Activated effector memory CD4-positive, alpha-beta T cell treated with anti-CD3 and anti-CD28 coated beads, Interleukin-2, amount 50 U/mL, for 16 hours (primary cell): ENCODE measurements at regions not wholly inside any gene's neighbourhood (a gene's known extent, or its start where the extent isn't known, plus 50 kb on each side); places are given as distances from the start of the nearest gene placed in this dataset.
"Not testable (repeated sequence)": the region's sequence is repeated elsewhere in the genome, so short reads cannot be mapped to it uniquely, and the experiment has no call there.

Source experiments
- DNase-seq: peaks from one replicate; pipeline ENCODE4 v3.0.0-alpha.2; 2020

DNA sequence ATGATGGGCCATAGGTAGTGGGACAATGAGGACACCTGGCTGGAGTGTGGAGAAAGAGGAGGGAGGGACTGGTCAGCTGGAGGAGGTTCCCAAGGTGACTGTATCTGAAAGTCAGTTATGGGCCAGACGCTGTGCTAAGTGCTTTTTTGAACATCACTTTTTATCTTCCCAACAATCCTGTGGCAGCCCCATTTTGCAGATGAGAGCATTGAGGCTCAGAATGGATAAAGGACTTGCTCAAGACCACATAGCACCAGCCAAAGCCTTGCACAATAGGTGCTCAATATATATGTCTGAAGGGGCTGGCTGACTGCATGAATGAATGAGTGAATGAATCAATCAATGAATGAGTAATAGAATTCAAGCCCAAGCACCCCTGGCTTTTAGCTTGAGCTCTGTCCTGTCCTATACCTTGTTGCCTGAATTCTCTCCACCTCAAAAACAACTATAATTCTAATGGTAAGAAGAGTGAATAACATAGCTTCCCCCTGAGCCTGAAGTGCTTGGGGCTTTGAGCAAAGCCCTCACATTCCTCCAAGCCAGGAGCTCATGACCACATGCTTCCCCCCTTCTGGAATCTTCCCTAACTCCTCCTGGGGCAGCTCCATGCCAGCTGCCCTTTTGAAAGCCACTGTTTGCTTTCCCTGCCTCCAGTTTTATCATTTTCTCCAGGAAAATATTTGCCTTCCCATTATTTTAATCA, 150.9 kb downstream of the RPLP1 start:
- DNase-seq: no peak

DNA sequence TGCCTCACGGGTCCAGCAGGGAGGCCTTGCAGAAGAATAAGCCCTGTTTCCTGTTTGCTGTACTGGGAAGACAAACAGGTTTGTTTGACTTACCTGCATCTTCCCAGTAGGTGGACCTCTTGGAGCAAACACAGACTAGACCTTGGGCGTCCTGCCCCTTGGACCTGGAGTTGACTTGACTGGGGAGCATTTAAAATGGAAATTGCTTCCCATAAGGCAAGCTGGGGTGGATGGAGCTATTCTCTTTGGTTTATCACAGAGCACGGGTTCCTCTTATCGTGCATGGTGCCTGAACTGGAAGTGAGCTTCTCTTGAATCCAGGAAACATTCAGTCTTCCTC, 151.4 kb downstream of the RPLP1 start:
- no peak for DNase-seq

DNA sequence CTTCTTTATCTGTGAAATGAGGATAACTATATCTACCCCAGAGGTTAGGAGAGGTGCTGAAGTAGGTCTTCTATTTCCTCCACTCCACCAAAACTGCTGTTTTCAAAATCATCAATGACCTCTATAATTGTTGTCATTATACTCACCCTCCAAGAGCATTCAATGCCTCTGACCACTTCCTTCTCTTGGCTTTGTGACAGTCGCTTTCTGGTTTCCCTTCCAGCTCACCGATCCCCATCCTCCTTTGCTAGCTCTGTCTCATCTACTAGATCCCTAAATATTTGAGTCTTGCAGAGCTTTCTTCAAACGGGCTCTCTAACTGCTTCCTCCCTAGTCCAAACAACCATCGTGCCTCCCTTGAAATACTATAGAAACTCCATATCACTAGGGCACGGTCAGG, 153.5 kb downstream of the RPLP1 start:
- no peak for DNase-seq

DNA sequence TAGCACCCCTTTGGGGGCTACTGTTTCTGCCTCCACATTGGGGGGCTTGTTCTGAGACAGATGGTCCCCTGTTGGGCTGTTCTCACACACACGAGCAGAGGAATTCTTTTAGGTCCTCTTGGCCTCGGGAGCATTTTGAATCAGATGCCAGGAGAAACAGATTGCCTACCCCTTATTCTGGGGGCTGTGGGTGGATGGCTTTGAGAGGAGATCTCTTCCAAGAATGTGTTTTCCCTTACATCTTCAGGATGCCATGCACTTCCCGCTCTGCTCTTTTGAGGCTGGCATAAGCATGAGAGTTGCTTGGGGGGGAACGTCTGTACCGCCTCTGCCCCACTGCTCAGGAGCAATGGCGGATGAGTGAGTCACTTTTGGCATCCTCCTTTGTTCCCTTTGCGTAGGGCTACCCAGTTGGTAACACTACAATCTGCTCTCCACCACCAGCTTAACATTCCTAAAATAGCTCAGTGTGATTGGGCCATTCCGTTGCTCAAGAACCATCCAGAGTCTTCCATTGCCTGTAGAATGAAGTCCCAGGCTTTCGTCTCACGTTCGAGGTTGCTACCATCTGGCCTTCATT, 154.4 kb downstream of the RPLP1 start:
- no peak for DNase-seq

DNA sequence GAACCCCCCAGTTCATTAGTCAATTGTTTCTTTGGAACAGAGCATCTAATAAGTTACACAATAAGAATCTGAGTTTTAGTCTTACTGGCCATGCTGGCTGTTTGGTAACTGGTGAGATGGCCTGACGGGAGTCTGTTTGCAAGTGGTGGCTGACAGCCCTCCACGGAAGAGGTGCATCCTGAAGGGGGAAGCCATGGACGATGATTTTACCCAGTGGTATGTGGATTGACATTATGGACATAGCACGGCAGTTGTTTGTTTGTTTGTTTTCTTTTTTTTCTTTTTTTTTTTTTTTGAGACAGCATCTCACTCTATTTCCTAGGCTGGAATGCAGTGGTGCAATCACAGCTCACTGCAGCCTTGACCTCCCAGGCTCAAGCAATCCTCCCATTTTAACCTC, 156.0 kb downstream of the RPLP1 start:
- no peak for DNase-seq

DNA sequence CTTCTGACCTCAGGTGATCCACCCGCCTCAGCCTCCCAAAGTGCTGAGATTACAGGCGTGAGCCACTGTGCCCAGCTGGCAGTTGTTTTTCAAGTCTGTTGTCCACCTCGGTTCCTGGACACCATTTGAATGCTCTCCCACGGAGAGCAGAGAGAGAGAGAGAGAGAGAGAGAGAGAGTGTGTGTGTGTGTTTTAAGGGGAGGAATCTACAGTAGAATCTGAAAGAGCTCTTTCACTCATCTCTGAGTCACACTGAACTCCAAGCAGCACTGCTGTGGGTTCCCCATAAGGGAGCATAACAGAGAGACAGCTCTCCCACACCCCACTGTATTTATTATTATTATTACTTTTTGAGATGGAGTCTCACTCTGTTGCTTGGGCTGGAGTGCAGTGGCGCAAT, 156.6 kb downstream of the RPLP1 start:
- no peak for DNase-seq

DNA sequence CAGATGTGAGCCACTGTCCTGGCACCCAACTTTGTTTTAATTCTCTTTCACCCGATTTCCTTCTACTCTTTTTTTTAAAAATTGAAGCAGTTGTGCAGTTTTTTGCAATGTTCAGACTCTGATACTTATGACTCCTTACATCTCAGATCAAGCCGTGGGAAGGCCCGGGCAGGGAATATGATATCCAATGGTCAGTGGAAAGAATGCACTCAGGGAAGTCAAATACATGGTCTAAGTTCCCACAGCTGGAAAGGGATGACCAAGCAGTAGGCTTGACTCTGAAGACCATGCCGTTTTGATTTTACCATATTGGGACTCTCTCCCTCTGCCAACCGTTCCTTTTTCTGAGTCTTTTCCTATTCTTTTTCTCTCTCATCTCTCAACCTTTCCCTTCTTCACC, 157.2 kb downstream of the RPLP1 start:
- no peak for DNase-seq

DNA sequence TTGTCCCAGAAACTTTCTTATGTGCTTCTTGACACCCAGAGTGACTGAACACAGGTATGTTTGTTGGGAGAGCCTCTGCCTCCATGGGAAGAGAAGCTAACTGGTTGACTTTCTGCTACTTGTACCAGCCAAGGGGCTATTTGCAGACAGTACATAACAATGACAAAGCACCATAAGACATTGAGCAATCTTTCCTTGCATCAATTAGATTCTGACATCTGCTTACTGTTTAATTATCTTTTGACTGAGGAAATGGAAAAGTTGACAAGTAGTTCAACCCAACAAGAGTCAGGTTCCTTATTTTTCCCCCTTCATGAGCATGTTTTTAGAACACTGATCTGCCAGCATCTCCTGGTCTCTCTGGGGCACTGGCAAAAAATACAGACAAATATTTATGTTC, 157.7 kb downstream of the RPLP1 start:
- no peak for DNase-seq

DNA sequence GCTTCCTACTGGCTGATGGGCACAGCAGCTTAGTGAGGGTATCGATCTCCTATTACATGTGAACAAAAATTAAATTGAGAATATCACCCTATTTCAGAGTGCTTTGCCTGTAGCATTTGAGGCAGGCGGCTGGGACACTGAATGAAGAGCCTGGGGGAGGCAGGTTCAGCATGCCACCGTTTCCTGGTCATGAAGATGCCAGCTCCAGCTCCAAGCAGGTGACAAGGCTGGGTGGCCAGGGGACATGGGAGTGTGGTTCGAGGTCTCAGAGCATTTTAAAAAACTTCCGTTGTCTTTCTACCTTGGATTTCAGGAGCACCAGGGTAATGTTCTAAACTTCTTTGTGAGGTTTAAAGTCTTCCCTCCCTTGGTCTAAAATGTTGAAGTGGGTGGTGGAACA, 158.2 kb downstream of the RPLP1 start:
- DNase-seq: no peak

DNA sequence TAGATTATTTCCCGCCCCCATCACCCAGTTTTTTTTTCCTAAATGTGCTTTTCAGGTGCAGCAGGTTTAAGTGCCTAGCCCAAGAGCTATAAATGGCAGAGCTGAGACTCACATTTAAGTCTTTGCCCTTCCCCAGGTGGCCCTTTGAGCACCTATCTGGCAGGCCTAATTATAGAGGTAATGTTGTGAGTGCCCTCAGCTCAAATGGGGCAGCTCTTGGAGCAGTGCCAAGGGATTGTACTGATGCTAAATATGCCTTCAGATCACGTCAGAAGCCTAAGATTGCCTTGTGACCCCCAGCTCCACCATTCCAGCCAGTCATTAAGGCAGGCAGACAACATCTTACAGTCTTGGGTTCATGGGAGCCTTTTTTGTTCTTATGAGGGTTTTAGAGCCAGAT, 159.5 kb downstream of the RPLP1 start:
- DNase-seq: no peak

DNA sequence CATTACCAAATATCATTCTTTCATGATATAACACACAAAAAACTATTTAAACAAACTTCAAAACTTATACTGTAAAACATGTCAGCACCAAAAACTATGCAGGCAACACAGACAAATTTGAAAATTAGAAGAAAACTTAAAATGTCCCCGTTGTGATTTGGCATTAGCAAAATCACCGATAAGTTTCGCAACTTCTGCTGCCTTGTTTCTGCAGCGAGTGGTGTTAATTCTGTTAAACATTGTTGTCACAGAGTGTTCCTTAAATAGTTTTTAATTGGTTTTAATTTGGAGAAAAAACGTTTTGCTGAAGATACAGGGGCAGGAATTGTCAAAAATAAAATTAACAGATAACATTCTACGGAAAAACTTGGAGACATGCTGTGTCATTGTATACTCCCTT, 160.6 kb downstream of the RPLP1 start:
- DNase-seq: no peak

DNA sequence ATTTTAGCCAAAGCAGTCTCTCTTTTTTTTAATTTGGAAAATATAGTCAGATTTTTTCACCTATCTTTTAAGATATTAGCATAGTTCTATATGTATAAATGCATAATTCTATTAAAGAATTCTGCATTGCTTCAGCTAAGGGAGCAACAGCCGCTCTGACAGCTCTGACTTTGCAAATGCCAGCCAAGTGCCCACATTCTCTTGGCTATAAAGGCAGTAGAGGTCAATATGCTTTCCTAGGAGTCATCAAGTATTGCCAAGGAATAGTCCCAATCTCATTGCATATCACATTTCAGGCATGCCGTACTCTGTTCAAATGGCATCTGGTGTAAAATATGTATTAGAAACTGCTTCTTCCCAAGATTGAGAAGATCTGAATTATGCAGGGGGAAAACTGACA, 161.4 kb downstream of the RPLP1 start:
- DNase-seq: no peak

DNA sequence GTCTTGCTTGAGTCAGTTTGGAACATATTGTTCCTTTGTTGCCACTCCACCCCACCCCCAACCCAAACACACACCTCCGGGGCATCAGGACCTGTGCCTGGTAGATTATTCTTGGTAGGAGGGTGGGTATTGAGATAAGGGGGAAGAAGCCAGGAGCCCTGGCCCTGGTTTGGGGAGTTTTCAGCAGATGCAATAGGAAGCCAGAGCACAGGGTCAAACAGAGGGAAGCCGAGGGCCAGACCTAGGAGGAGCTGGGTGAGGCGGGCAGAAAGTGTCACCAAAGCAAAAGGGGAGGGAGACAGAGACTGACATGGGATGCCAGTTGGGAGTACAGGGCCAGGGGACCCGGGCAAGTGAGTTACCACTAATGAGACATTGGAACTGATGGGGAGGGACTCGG, 163.1 kb downstream of the RPLP1 start:
- no peak for DNase-seq

DNA sequence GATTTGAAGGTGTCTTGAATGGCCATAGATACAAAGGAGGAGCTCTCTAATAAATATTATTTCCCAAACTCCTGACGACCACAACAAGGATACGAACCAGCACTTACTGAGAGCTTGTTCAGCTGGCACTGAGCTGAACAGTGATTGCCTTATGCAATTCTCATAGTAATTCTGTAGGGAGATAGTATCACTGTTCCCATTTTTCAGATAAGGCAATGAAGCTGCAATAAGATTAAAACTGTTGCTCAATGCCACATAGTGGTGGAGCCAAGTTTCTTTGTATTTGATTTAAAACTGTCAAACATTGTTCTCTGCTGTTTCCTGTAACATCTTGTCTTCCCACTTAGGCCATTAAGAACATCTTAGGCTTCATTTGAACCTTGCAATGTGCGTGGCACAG, 163.9 kb downstream of the RPLP1 start:
- DNase-seq: no peak

DNA sequence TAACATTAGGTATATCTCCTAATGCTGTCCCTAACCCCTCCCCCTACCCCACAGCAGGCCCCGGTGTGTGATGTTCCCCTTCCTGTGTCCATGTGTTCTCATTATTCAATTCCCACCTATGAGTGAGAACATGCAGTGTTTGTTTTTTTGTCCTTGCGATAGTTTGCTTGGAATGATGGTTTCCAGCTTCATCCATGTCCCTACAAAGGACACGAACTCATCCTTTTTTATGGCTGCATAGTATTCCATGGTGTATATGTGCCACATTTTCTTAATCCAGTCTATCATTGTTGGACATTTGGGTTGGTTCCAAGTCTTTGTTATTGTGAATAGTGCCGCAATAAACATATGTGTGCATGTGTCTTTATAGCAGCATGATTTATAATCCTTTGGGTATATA, 164.5 kb downstream of the RPLP1 start:
- DNase-seq: not testable (repeated sequence)

DNA sequence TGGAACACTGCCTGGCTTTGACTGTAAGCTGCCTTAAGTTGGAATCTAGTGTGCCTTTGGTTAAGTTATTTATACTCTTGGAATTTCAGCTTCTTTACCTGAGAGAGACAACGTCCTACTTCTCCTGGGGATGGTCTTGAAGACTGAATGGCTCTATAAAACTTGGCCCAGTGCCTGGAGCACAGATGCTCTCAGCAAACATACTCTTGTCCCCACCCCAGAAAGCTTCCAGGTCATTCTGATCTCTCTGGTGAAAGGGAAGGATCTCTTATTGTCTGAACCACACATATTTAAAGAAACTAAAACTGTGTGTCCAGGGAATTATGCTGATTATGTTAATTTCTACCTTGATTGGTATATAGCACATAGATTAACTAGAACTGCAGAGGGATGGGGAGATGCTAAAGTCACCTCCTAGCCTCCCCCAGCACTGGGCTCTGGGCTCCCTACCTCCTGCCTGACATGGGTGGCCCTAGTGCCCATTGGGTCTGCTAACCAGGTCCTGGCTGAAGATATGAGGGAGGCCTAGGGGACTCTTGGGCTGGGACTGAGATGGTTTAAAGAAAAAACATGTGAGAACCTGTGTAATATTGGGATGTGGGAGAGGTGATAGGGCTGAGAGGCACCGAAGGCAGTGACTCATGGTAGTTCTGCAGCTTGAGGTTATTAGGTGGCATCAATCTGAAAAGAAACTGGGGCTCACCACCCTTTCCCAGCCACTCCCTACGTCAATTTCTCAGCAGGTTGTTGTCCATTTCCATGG, 171.0 kb downstream of the RPLP1 start:
- DNase-seq: no peak

DNA sequence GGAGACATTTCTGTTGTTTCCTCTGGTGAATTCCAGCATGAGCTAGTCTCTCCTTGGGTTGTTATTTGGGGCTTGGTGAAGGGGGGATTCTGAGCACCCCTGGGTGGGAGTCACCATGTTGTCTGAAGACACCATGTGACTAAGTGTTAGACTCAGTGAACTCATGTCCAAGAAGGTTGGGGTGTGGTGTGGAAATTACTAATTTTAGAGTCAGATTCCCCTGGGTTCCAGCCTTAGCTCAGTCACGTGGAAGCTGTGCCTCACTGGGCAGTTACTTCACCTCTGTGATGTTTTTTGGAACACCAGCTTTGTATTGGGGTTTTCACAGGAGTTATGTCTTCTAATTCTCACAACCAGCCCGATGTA, 171.5 kb downstream of the RPLP1 start:
- DNase-seq: no peak

DNA sequence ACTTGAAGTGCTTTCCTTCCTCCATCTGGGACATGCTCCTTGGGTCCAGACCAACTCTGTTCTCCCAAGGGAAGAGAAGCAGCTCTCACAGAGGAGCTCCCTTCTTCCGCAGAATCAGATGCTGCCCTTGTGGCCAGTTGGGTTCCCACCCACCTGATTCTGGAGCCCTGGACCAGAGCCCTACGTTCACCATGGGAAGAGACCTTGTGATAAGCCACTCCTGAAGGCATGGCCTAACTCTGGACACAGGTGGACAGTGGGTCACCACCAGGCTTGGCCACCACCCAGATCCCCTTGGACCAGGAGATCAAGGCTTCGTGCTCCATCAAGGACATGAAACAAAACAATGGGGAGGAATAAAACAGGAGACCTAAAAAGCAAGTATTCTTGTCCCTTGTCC, 172.2 kb downstream of the RPLP1 start:
- DNase-seq: no peak

DNA sequence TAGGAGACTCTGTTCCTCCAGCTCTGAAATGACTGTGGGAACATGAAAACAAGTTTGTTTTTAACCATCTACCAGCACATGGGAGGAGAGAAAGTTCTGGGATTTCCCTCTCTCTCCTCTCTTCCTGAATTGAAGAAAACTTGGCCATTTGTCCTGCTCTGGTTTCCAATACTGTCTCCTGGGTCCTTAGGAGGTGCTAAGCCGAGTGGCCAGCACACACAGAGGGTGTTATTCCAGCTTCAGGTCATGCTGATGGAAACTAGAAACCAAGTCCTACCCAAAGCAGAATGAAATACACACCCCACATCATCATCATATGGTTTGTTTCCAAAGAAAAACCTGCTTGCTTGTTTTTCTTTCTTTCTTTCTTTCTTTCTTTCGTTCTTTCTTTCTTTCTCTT, 172.7 kb downstream of the RPLP1 start:
- DNase-seq: no peak

DNA sequence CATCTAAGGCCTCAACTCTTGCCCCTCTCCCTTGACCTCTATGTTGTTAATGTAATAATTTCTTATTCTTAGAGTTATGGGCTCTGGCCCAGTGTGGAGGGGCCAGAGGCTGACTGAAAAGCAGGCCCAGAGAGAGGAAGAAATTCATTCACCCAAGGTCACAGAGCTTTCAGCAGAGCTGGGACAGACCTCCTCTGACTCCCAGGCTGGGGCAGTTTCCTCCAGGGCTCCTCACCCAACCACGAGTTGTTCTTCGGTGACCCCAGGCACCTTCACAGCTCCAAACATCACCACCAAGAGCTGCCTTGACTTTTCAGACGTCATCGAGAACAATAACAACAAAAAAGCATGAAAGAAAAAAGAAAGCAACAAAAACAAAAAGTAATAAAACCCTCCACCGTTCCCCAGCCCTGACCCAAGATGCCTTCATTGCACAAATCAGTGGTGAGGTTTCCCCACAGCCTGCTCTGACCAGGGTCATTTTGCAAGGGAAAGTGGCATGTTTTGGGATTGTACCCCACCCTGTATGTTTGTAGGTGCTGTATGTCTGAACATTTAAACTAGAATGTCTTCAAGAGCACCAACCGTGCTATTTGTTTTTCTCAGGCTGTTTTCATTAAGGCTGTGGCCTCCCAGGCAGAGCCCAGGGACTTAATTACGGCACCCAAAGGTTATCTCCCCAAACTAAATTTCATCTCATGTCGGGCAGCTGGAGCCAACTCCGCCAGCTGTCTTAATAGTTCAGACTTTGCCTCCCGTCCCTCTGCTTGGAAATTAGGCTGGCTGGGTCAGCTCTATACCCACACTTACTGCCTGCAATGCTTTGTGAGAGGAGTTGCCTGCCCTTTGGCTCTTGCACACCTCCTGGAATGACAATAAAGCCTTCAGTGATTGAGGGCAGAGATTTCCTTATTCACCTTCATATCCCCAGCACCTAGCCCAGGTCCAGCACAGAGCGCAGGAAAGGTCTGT, 173.8 kb downstream of the RPLP1 start:
- DNase-seq: no peak

DNA sequence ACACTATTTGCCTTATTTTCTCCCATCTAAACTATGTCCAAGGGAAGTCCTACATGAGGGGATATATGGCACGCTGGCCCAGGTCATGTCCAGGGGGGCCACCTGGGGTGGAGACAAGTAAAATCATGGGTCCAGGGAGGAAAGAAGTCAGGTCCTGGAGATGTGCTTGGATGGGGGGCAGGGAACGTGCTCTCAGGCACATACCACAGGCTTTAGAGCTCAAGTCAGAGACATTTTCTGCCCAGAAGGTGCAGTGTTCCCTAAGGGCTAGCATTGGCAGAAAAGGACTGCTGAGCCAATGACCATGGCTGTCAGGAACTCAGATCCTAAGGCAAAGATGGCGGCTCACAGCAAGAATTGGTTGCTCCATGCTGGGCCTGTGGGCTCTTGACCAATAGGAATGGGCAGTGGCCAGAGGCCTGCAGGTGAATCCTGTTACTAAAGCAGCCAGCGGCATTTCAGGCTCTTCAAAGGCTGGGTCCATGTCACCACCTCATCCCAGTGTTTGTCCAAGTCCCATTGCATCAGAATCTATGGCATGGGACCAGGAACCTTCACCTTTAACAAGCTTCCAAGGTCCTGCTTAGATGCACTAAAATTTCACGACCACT, 175.0 kb downstream of the RPLP1 start:
- no peak for DNase-seq

DNA sequence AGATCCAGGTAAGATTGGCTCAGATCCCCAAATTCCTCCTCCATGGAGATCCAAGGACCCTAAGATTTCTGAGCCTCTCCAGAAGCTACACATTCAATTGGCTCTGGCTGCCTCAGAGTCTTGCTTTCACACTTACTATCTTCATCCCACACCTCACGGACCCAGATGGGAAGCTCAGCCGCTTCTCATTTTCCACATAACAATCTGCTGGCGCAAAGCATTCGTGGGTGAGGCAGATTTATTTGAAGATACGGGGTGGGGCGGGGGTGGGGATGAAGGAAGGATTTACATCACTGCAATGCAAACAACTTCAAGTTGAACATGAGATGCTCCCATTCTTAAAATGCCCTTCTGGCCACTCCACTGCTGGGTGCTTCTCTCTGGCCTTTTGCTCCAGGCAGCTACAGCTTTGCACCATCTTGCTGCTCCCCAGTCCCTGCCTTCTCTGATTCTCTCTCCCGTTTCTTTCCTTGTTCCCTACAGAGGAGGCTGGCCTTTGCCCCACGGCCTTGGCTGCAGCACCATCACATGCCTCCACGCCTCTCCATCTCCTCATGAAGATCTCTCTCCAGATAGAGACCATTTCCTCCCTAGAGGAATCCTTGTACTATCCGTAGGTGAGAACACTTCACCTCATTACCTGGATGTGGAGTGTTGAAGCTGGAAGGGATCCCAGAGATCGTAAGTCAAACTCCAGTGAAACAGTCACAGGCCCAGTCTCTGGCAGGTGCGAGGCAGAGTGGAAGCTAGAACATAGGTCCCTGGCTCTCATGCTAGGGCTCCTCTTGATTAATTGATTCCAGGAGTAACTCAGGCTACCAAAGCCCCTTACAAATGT, 175.9 kb downstream of the RPLP1 start:
- DNase-seq: no peak
